Fibroblast of the aortic adventitia (primary cell): ENCODE measurements at regions not wholly inside any gene's neighbourhood (a gene's known extent, or its start where the extent isn't known, plus 50 kb on each side); places are given as distances from the start of the nearest gene placed in this dataset.

Experiments used
- DNase-seq: peaks from one replicate; pipeline ENCODE4 v3.0.0-alpha.2; 2010; ENCODE audit warnings: low read depth
- H3K4me3 ChIP-seq: 2 replicates; pipeline ENCODE4 v1.5.1; 2011; ENCODE audit warnings: low read depth, mild to moderate bottlenecking, control low read depth, low read length, moderate library complexity
- CTCF ChIP-seq: IDR thresholded peaks from 2 replicates; pipeline ENCODE4 v1.5.1; 2011; ENCODE audit warnings: mild to moderate bottlenecking, low read length, control low read depth, inconsistent platforms; ENCODE audit not compliant: insufficient read depth

GRCh38 chr2:226531061-226531810 is 268.4 kb downstream of the IRS1 start:
- TF ChIP-seq CTCF, result no peak
- H3K4me3 ChIP-seq, result no peak overlapping the region
- peak; percentile 9 for DNase-seq

- DNase-seq, result no peak
- no peak for TF ChIP-seq CTCF
- H3K4me3 ChIP-seq, result no peak overlapping the region
Observed at GRCh38 chr2:226529556-226529955, 270.1 kb downstream of the IRS1 start.

- no peak for DNase-seq
- no peak overlapping the region for H3K4me3 ChIP-seq
- TF ChIP-seq CTCF, result no peak
Observed at GRCh38 chr2:226526716-226527115, 272.9 kb downstream of the IRS1 start.

- TF ChIP-seq CTCF, result no peak
- no peak overlapping the region for H3K4me3 ChIP-seq
- DNase-seq, result peak; percentile 75
Observed at GRCh38 chr2:226524381-226524843, 275.2 kb downstream of the IRS1 start.

- no peak overlapping the region for H3K4me3 ChIP-seq
- no peak for DNase-seq
- no peak for TF ChIP-seq CTCF
Observed at GRCh38 chr2:226520723-226521122, 278.9 kb downstream of the IRS1 start.

- H3K4me3 ChIP-seq, result no peak overlapping the region
- peak; percentile 24 for DNase-seq
- no peak for TF ChIP-seq CTCF
Observed at GRCh38 chr2:226515344-226516055, 284.1 kb downstream of the IRS1 start.
